HL-60 (cell line): ENCODE measurements at regions not wholly inside any gene's neighbourhood (a gene's known extent, or its start where the extent isn't known, plus 50 kb on each side); places are given as distances from the start of the nearest gene placed in this dataset.

Source experiments
- REST ChIP-seq: IDR thresholded peaks from 2 replicates; pipeline ENCODE4 v1.6.1; 2012; ENCODE audit warnings: low read depth; ENCODE audit not compliant: insufficient replicate concordance
- TF ChIP-seq, protein P1 (sequence below): IDR thresholded peaks from one replicate; pipeline ENCODE4 v1.5.1; 2011; ENCODE audit warnings: low read length, control low read depth, inconsistent platforms; ENCODE audit not compliant: insufficient read depth

DNA sequence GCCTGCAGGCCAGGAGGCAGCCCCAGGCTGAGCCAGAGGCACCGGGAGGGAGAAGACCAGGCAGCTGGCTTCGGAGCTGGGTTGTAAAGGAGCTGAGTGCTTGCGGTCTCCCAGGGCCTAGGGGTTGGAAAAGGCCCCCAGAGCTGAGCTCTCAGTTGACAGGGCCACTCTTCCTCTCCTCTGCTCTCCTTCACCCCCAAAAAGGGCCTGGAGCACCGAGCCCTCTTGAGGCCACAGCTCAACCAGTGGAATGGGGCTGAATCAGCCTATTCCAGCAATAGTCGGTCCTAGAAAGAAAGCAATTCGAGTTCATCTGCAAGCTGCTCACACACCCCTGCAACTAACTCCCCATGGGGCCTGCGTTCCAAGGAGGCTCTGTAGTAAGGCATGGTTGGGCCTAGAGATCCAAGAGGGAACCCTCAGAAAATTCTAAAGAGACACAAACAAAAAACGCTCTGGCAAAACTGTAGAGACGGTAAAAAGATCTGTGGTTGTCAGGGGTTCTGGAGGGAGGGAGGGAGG is 205.0 kb downstream of the BUD13 start:
- TF ChIP-seq, protein P1, sequence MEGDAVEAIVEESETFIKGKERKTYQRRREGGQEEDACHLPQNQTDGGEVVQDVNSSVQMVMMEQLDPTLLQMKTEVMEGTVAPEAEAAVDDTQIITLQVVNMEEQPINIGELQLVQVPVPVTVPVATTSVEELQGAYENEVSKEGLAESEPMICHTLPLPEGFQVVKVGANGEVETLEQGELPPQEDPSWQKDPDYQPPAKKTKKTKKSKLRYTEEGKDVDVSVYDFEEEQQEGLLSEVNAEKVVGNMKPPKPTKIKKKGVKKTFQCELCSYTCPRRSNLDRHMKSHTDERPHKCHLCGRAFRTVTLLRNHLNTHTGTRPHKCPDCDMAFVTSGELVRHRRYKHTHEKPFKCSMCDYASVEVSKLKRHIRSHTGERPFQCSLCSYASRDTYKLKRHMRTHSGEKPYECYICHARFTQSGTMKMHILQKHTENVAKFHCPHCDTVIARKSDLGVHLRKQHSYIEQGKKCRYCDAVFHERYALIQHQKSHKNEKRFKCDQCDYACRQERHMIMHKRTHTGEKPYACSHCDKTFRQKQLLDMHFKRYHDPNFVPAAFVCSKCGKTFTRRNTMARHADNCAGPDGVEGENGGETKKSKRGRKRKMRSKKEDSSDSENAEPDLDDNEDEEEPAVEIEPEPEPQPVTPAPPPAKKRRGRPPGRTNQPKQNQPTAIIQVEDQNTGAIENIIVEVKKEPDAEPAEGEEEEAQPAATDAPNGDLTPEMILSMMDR = no peak
- TF ChIP-seq REST = no peak
